GM12864 (cell line): ENCODE measurements at regions not wholly inside any gene's neighbourhood (a gene's known extent, or its start where the extent isn't known, plus 50 kb on each side); places are given as distances from the start of the nearest gene placed in this dataset.

Source experiments
- DNase-seq: peaks from one replicate; pipeline ENCODE4 v3.0.0-alpha.2; 2011; ENCODE audit warnings: low read depth
- H3K4me3 ChIP-seq: 2 replicates; pipeline ENCODE4 v1.5.1; 2011; ENCODE audit warnings: mild to moderate bottlenecking, low read depth, low read length, control low read depth
- CTCF ChIP-seq: IDR thresholded peaks from 2 replicates; pipeline ENCODE4 v1.5.1; 2011; ENCODE audit warnings: low read depth, mild to moderate bottlenecking, moderate library complexity, low read length, control low read depth, inconsistent platforms; ENCODE audit errors: missing control alignments

- no peak overlapping the region for H3K4me3 ChIP-seq
- TF ChIP-seq CTCF = no peak
- no peak for DNase-seq
Measured at GRCh38 chr3:5431811-5432378, 244.4 kb downstream of the EDEM1 start.

GRCh38 chr3:5437296-5437782 lies 249.8 kb downstream of the EDEM1 start:
- no peak for TF ChIP-seq CTCF
- H3K4me3 ChIP-seq = no peak overlapping the region
- DNase-seq = no peak

GRCh38 chr3:5437783-5438323 lies 250.3 kb downstream of the EDEM1 start:
- no peak overlapping the region for H3K4me3 ChIP-seq
- DNase-seq = no peak
- TF ChIP-seq CTCF = no peak

GRCh38 chr3:5441401-5441800 lies 253.9 kb downstream of the EDEM1 start:
- no peak for TF ChIP-seq CTCF
- no peak overlapping the region for H3K4me3 ChIP-seq

GRCh38 chr3:5442106-5442785 lies 254.7 kb downstream of the EDEM1 start:
- no peak overlapping the region for H3K4me3 ChIP-seq
- TF ChIP-seq CTCF = no peak
- no peak for DNase-seq

More at GRCh38 chr3:5441401-5441800, 253.9 kb downstream of the EDEM1 start:
- DNase-seq = no peak

- no peak for DNase-seq
- no peak overlapping the region for H3K4me3 ChIP-seq
- TF ChIP-seq CTCF = no peak
Measured at GRCh38 chr3:5442786-5443138, 255.3 kb downstream of the EDEM1 start.
